GM19397 (cell line): ENCODE measurements at regions not wholly inside any gene's neighbourhood (a gene's known extent, or its start where the extent isn't known, plus 50 kb on each side); places are given as distances from the start of the nearest gene placed in this dataset.
"Not testable (repeated sequence)": the region's sequence is repeated elsewhere in the genome, so short reads cannot be mapped to it uniquely, and the experiment has no call there.

Experiments
- ATAC-seq: cut with Tn5 transposase; IDR thresholded peaks from one replicate; pipeline ENCODE4 v1.9.1; 2021; ENCODE audit warnings: mild to moderate bottlenecking, moderate library complexity; ENCODE audit not compliant: unreplicated experiment

DNA sequence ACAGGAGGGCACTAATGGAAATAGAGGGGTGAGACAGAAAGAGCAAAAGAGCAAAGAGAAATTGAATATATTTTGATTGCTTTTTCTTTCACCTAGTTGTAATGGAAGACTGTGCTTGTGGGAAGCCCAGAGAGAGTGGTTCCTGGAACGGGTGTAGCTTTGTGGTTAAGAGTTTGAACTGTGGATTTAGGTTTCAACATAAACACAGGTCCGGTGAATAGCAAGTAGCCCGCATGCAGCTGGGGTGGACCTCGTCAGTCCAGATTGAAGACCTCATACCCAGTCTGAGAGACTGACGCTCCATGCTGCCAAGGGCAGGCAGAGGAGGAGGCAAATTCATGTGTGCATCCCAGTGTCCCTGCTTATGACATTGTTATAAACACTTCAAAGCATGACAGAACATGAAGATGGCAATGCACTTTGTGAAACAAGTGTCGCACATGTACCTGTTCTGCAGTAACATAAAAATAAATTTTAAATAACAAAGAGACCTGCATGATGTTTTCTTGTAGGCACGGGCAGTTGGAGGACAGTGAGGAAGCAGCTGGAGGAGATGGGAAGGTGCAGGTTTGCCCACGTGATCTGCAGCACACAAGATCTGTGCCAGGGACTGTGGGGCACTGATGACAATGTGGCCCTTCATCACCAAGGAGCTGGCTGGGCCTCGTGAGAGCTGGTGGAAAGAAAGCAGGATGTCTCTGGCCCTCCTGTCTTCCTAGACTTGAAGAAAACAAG lies 220.5 kb upstream of the SSTR4 start:
- no peak for ATAC-seq

DNA sequence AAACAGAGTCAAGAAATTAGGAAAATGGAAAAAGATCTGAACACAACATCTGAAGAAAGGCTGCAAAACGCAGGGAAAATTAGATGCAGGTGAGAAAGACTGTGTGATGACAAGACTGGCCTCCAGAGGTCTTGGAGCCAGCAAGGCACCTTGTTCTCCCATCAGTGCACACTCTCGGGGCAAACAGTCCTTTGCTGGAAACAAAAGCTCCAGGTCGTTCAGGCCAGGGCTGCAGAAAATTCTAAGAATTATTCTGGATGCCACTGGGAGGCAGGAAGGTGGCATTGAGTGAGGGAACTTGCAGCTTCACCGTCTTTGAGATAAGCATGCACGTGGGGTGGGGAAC lies 219.9 kb upstream of the SSTR4 start:
- ATAC-seq: no peak

DNA sequence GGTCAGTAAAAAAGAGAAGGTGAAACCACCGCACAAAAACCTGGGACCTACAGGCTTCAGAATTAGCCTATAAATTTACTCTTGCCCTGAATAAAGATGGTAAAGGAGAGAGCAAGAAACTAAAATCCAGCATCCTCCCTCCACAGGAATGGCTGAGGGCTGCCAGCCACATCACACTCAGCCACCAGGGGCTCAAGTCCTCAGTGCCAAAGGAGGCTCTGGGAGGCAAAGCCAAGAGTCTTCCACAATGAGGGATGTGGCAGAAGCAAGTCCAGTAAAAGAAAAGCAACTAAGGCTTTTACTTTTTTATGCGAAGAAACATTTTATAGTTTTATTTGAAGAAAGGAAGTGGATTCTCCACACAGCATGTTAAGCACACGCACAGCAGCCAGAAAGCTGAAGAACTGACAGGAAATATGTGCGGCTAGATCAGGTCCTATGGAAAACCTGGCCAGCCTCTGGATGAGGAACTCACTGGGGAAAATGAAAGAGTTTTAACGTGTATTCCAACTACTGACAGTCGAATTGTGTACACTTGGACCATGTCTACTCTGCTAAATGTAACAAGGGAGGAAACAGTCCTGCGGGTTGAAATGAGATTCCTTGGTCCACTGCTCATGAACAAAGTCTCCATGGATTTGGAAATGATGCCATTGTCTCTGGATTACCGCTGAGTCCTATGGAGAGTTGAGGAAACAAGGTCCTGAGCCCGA lies 219.4 kb upstream of the SSTR4 start:
- ATAC-seq: no peak

DNA sequence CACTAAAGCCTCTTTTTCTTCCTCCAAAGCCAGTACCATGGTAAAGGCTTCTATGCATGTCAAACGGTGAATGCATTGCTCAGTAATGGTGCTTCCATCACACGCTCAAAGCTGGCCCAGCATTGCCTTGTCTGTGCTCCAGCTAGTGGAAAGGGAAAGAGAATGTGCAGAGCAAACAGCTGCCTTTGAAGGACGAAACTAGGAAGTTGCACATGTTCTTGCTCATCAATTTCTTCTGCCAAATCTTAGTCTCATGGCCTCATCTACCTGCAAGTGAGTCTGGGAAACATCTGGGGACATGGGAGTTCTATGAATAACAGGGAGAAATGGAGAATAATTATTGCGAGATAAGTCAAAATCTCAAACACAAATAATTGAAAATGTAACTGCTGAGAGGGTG lies 216.5 kb upstream of the SSTR4 start:
- no peak for ATAC-seq

DNA sequence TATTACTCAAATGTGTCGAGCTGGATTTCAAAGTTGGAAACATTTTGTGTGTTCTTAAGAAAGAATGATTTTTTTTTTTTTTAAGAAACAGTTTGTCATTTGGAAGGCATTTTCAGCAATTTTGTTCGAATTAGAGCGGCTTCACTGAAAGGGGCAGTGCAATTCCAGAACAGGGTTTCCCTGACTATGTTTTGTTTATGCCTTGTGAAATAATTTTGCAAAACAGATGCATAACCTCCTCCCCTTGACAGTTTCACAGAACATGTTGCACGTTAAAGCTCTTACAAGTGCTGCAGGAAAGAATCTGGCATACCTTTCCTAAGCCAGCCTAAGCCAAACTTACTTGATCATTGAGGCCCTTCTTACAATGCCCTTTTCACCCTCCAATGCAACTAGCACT lies 216.0 kb upstream of the SSTR4 start:
- ATAC-seq: no peak

DNA sequence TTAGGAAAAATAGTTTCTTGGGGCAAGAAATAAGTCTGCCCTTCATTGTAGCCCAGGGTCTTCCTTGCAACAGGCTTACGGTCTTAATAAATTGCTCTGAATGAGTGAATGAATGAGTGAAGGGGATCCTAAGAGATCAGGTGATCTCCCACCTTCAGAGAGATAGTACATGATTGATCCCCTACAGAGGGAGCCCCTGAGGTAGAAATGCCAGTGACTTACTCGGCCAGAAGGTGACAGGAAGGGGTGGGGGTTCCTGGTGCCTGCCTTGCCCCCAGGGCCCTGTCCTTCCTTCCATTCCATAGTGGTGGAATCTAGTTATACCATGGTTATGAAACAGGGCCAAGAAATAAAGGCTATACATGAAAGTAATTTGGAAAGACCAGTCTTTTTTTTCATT lies 215.3 kb upstream of the SSTR4 start:
- no peak for ATAC-seq

DNA sequence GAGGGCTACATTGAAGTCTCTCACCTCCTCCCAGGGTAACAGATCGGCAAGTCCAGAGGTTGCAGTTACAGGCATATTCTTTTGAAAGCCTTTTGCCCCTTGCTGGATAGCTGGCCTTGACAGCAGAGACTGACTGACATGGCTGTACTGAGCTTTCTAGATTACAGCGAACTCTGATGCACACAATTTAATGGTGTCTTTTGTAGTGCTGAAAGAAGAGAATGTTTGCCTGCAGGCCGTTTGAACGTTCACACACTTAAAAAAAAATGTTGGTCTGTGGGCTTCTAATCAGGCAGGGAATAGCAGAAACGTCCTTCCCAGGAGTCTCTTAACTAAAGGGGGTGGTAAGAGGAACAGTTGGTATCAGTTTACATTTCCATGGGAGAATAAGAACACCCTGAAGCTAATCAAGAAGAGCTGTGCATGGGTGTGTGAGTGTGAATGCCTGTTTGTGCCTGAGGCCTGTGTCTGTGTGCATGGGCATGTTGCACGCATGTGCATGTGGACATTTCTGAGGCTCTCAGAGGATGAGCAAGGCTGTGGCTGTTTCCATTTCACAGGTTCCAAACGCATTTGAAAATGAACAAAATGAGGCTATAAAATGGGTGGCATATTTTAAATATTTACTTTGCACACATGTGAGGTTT lies 213.9 kb upstream of the SSTR4 start:
- ATAC-seq: no peak

DNA sequence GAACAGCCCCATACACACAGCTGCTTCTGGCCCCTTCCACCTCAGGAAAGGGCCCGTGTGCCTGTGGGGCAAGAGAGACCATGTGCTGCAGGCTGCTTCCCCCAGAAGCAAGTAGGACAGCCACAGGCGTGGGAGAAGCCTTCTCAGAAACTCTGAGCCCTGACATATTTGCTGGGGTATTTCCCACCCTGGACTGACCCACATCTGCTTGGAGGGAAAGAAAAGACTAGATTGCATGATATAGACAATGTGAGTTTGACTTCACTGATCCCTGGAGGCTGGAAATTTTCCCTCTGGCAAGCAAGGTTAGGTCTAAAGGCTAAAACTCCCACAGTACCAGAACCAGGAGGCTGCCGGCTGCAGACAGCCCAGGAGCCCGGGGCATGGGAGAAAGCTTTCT lies 213.3 kb upstream of the SSTR4 start:
- no peak for ATAC-seq

DNA sequence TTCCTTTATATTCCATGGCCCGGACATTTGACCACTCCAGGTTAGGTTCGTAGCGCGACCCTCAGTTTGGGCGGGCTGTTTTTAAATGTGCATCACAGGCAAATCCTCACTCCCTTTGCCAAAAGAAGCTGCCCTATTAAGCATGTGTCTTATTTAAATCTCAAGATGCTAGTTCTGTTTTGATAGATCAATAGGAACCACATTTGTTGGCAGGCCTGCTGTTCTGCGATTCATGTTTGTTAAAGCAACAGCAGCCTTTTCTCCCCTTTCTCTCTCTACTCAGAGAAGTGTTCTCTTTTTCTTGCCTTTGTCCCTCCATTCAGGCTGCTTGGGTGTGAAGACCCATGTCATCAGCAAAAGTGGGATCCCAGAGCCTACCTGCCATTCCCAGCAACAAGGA lies 212.0 kb upstream of the SSTR4 start:
- ATAC-seq: no peak

DNA sequence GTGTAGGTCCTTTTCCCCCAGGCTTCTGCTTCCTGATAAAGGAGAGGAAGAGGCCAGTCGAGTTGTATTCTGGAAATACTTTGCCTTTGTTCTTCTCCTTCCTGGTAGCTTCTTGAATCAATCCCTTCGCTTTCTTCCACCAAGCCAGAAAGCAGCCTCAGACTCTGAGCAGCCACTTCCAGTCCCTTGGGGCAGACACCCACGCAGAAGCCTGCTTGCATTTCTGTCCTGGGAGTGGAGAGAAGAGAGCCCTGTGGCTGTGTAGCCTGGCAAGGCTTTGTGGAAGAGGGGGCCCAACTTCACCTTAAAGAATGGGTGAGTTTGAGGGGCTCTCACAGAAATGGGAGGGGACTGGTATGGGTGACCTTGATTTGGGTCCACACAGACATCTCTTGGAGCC lies 211.0 kb upstream of the SSTR4 start:
- no peak for ATAC-seq

DNA sequence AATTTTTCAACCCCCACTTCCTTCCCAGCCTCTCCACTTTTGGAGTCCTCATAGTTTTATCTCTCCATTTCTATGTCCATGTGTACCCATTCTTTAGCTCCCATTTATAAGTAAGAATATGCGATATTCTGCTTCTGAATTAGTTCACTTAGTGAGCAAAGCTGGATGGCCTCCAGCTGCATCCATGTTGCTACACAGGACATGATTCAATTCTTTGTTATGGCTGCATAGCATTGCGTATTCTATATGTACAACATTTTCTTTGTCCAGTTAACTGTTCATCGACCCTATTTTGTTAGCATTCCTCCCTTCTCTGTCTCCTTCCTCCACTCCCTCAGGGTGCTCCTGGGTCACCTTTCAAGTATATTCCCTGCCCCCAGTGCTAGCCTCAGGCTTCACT lies 210.0 kb upstream of the SSTR4 start:
- ATAC-seq: no peak

DNA sequence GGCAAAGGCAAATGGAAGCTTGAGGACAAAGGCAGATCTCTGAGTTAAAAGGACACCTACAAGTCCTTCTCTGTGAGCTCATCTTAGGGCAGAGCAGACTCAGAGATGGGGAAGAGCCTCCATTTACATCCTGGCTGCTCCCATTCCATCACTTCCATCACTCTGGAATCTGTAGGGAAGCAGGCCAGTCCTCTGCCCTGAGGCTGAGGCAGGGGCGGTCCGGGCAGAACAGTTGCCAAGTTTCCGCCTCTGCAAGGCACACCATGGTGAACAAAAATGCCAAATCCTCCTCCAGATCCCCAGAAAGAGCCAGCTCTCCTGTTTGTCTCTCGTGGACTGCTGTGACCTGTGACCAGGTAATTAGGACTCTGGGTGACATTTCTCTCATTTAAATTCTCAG lies 209.6 kb upstream of the SSTR4 start:
- ATAC-seq: no peak

DNA sequence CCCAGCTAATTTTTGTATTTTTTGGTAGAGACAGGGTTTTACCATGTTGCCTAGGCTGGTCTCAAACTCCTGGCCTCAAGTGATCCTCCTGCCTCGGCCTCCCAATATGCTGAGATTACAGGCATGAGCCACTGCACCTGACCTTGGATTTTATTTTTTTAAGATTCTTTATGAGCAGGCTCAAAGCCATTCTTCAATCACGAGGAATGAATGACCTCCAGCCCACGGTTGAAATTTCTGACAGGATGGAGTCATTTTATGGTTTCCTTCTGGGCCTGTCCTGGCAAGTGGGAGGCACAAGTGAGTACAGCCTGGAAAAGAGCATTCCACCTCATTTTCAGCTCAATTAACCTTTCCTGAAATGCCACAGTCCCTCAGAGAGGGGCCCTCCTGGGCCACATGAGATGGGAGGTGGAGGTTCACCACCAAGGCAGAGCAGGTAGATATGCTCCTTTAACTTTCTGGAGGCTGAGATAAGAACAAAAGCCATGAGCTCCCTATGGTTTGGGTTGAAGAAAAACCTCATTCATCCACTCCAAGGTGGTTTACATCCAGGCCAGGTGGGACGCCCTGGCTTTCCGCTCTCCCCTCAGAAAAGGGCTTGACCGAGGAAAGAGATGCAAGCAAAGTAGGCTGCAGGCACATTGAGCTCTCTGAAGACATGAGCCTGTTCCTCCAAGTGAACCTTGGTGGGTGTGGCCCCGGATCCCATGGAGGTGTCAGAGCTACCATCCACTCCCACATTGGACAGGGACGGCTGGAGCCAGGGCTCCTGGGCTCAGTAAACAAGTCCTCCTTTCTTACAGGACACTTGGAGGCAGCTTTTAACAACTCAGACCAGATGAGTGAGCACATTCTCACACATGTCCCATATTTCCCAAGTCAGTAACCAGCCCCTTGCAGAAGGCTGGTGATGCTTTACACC lies 208.5 kb upstream of the SSTR4 start:
- no peak for ATAC-seq

DNA sequence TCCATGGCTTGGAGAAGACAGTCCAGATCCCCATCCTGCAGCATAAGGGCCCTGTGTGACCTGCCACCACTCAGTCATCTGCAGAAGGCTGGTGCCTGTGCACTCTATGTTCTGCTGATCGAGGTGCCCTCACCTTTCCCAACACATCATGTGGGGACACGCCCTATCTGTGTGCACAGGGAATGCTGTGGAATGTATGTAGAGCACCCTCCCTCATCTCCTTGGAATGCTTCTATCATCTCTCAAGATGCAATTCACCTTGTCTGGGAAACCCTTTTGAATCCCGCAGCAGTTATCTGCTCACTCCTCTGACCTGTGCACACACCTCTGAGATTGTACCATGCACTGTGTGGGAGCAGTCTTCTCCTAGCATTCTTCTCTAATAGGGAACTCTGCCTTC lies 207.2 kb upstream of the SSTR4 start:
- ATAC-seq: no peak

DNA sequence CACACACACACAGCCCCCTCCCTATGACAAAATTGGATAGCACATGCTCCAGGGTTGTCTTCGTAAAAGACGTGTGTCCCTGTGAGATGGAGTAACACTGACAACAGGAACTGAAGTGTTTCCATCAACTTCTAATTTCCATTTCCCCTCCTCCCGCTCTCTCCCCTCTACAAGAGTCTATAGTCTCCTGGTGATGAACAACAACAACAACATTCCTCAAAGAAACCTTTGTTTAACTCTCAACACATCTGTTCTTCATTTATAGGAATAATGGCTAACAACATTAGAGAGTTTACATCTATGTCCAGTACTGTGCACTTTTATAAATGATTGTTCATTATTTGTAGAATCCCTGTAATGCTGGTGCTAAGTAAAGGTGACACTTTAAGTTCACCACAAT lies 205.8 kb upstream of the SSTR4 start:
- ATAC-seq: no peak

DNA sequence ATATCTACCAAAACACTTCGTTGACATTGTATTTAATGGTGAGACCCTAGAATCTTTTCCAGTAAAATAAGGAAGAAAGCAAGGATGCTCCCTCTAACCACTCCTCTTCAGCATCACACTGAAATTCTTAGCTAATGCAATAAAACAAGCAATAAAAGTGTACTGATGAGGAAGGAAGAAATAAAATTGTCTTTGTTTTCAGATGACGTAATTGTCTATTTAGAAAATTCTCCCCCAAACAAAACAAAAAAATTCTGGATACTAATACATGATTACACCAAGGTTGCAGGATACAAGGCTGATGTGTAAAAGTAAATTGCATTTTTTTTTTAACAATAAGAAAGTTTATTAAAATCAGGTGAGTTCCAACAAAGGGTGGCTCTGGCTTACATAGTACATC lies 205.0 kb upstream of the SSTR4 start:
- ATAC-seq: no peak

DNA sequence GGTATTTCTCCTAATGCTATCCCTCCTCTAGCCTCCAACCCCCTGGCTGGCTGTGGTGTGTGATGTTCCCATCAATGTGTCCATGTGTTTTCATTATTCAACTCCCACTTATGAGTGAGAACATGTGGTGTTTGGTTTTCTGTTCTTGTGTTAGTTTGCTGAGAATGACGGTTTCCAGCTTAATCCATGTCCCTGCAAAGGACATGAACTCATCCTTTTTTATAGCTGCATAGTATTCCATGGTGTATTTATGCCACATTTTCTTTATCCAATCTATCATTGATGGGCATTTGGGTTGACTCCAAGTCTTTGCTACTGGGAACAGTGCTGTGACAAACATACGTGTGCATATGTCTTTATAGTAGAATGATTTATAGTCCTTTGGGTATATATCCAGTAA lies 204.4 kb upstream of the SSTR4 start:
- not testable (repeated sequence) for ATAC-seq

DNA sequence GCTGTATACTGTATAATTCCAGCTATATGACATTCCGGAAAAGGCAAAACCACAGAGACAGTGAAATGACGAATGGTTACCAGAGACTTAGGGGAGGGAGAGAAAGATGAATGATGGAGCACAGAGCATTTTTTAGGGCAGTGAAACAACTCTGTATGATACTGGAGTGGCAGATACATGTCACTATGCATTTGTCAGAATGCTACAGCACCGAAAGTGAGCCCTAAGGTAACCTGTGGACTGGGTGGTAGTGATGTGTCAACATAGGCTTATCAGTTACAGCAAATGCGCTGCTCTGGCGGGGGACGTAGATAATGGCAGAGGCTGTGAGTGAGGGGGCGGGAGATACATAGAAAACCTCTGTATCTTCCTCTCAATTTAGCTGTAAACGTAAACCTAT lies 201.3 kb upstream of the SSTR4 start:
- ATAC-seq: no peak

DNA sequence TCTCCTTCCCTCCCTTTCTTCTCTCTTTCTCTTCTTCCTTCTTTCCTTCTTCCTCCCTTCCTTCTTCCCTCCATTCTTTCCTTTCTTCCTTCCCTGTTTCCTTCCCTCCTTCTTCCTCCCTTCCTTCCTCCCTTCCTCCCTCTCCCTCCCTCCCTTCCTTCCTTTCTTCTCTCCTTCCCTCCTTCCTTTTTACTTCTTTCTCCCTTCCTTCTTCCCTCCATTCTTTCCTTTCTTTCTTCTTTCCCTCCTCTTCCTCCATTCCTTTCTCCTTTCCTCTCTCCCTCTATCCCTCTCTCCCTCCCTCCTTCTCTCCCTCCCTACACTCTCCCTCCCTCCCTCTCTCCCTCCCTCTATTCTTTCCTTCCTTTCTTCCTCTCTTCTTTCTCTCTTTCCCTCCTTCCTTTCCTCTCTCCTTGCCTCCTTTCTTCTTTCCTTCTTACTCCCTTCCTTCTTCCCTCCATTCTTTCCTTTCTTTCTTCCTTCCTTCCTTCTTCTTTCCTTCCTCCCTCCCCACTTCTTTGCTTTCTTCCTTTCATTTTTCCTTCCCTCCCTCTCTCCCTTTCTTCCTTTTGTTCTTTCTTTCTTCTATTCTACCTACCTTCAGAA lies 200.4 kb upstream of the SSTR4 start:
- no peak for ATAC-seq

DNA sequence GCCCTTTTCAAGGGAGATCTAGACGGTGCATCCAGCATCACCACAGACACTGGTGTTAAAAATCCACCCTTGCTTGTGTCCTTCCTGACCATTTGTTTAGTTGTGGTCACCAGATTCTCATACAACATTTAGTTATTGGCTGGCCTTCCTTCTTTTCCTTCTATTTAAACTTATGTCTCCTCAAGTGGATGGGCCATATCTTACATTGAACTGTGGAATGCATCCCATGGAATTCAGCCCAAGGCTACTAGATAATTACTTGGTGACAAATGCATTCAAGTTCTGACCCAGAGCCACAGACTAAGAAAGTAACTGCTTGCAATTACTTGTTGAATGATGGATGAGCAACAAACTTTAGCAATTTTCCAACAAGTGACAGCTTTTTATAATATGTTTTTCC lies 198.9 kb upstream of the SSTR4 start:
- ATAC-seq: no peak

DNA sequence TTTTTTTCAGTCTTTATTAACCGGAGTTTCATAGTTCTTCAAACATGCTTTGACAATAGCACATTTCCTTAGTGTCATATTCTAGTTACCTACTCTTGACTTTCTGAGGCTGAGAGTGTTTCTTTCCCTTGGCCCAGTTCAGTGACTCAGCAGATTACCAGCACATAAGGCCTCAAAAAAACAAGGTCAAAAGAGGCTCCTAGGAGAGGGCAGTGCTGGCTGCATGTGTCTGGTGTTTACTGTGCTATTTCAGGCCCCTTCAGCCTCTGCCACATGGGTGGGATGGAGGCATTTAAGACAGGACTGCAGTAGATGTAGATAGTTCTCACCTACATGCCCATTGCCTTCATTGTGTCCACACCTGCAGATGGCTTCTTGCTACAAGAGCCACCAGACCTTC lies 198.2 kb upstream of the SSTR4 start:
- no peak for ATAC-seq
